ENCODE measurements at regions not wholly inside any gene's neighbourhood (a gene's known extent, or its start where the extent isn't known, plus 50 kb on each side); places are given as distances from the start of the nearest gene placed in this dataset.
A peak's percentile ranks its signal among the peaks of the same experiment; 100 is the strongest.

DNA sequence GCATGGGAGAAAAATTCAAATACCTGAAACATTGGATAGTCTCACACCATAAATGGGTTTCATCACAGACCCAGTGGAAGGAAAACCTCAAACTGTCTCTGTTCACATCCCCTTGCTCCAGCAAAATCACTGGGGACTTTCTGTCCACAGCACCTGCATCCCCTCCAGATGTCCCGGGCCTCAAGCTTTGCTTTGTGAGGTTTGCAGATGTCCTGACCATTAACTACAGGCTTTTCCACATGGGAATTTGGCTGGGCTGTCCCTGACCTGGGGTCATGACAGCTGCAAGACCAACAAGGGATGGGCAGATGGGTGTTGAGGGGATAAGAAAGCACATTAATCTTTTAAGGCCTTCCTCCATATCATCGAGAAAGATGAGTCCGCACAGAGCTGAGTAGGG, 427.9 kb downstream of the TXNL1 start:
- DNase-seq, result no peak

DNA sequence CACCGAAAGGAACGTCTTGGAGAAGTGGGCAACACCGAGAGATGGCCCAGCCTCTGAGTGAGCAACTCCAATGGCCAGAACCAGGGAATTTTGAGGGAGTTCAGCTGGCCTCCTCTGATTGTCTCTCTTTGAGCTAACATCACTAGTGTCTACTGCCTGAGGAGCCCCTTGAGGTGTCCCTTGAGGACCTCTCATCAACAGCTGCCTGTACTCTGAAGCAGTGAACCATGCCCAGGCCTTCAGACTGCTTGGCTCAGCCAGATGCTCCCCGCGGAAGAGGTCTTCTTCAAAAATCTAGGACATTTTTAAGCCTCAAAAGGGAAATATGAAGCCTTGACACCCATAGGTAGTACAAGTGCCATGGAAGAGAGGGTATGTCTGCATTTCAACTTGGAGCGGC, 430.4 kb downstream of the TXNL1 start:
- no peak for DNase-seq

DNA sequence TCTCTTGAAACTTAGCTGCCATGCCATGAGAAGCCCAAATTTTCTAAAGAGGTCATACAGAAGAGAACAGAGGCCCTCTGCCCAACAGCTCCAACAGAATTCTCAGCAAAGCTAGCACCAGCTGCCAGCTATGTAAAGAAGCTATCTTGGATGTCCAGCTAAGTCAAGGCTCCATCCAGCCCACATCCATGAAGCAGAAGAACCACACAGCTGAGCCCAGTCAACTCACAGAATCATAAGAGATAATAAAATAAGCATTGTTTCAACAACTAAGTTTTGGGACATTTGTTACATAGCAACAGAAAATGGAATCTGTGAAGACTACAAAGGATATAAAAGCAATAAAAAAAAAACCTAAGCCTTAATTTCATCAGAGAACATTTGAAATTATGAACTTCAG, 434.3 kb downstream of the TXNL1 start:
- DNase-seq, result no peak

DNA sequence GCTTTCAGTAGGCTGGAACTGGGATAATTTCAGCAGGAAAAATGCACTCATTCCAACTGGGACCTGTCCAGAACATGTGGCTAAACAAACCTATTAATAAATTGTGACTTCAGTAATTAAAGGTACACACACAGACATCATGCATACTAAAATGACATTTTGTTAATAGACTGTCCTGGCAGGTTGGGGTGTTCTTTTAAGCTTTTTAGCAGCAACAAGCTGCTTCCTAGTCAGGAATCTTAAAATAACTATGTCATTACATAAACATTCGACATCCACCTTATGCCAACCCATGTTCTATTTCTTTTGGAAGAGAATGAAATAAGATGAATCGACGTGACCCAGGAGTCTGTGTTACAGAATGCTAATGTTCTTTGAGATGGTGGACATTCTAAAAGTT, 435.7 kb downstream of the TXNL1 start:
- DNase-seq, result no peak

DNA sequence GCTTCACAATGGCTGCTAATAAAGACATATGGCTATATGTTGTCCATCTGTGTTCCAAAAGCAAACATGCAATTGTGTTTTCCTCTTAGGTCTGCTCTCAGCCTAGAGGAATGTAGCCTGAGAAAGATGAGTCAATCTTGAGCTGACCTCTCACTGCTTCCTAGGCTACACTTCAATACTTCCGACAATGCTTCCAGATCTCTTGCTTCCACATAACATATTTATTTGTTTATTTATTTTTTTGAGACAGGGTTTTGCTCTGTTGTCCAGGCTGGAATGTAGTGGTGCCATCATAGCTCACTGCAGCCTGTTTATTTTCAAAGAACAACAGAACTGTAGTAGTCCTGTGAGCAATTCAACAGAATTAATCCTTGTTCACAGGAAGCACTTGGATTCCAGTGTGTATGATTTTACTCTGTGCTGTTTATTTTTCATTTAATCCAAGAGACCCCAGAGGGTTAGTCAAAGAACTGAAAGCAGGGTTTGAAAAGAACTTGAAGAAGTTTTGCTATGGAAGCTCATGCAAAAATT, 437.9 kb downstream of the TXNL1 start:
- no peak for DNase-seq

DNA sequence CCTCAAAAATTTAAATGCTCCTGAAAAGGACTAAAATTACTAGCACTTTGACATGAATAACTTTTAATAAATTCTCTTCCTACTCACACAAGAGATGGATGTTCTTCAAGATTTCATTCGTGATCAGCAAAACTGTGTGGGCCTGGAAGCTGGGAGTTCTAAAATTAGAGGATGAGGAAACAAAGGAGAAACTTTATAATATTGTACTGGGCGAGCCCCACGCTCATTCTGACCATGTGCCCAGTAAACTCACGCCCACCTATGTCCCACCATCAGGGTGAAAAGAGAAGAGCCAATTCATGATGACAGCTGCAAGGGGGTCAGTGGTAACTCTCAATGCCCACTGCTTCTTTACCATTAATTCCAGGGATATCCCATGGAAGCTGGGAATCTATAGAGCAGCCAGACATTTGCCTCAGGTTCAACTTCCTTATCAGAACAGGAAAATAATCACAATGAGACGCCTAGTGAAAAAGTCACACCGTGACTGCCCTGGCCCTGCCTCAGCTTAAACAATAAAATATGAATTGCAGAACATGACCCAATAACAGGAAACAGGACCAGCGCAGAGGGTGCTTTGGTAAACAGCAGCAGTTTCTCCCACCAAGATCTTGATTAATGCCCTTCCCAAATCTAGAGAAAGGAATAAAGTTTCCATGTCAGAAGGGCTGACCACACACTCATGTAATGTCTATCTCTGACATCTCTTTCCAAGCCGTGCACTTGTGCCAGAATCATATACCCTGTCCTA, 438.6 kb downstream of the TXNL1 start:
- no peak for DNase-seq

DNA sequence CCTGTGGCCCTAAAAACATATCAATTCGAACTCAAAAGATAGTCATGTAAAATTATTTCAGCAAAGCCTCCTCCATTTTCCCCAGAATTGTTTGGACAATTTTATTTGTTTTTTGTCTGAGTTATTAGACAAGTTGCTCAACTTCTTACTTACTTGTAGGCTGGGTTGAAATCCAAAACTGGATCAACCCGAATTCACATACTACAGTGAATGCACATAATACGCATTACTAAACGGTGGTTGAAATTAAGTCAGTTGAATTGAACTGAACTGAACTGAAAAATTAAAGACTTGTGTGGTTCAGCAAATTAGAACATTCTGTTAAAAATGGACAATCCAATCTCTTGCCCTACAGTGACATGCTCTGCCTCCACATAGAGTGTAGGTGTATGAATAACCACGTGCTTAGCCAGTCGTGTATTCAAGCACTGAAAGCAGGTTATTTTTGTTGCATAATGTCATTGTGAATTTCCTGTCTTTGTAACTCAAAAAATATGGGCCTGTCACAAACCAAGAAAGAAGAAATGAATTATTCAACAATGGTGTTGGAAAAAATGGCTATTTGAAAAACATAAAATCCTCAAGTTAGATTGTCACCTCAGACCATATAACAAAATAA, 441.0 kb downstream of the TXNL1 start:
- DNase-seq, result no peak

DNA sequence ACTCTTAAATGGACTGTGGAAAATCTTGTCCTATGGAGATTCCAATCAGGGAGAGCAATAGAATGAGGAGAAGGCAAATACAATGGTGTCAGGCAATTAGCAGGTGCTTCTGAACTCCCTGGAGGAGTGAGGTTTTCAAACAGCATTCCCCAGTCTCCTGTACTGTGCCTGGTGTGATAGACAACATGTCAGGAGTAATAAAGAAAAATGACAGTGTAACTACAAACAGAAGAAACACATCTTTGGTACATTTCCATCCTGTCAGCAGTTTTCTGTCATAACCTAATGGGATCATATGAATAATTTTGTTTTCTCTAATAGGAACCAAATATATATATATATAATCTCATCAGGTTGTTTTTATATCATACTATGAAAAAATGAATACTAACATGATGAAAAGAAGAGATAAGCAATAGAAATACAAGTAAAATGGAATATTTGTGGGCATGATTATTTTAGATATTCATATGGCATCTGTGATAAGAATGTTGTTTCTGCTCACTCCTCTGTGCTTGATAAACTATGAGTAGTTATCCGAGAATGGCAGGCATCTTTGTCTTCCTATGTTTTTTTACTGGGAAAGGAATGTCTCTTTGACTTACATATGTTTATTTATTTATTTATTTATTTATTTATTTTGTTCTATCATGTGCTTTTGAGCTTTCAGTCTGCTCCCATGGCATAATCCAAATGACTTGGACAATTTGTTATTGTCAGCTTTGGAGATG, 441.7 kb downstream of the TXNL1 start:
- no peak for DNase-seq

DNA sequence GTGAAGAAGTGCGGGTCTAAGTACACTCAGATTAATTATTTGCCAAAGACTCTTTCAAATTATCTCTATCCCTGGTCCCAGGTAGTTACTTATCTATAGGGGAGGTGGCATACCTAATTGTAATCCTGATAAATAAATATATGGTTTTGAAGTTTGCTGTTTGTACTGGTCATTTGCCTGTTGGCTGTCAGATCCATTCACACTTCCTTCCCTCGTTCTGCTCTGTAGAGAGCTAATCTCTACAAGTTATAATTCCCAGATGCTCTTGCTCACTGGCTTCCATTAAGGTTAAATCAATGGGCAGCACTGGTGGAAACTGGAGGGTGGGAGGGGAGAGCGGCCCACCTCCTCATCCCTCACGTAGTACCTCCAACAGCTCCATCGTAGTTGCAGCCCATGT, 447.1 kb downstream of the TXNL1 start:
- no peak for DNase-seq

DNA sequence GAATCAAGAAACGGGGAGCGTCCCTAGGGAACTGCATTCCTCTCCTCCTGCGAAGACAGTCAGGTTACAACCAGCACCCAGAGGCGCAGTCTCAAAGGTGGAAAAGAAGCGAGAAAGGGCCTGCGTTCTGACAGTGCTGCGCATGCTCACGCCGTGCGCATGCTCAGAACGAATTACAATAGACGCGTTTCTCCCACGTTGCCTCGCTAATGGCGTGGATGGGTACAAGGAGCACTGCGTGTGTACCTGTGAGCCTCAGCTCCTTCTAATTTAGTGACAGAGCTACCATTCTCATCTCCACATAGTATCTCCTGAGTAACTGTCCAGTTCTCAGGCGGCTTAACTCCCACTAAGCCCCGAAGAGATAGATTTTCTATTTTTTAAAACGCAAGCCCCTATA, 448.8 kb downstream of the TXNL1 start:
- DNase-seq, result no peak

DNA sequence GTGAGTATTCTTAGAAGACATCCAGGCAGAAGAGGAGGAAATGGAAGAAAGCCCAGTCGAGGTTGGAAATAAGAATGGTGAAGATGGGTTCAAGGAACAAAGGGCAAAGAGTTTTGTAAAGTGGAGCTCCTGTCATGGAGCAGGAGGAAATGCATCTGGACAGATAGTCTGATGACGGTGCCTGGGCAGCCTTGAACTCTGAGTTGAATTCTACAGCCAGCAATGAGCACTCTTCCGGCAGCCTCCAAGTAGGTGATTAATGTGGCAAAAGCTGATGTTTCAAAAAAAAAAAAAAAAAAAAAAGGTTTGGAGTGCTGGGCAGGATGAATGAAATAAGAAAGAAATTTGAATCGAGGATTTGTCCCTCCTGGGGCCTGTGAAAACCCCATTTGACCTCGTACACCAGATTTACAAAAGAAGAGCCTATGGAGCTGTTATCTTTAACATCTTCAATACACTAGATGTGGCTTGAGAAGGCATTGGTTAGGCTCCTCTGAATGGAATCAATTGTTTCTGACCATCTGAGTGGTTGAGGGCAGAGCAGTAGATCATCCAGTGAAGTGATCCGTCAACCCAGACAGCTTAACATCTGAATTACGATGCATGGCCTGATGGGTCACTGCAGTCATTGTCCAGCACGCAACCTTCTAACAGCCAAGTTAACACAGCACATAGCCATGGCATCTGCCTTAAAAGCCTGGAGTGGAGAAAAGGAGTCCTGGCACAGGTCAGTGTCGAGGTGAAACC, 449.7 kb downstream of the TXNL1 start:
- DNase-seq, result no peak

DNA sequence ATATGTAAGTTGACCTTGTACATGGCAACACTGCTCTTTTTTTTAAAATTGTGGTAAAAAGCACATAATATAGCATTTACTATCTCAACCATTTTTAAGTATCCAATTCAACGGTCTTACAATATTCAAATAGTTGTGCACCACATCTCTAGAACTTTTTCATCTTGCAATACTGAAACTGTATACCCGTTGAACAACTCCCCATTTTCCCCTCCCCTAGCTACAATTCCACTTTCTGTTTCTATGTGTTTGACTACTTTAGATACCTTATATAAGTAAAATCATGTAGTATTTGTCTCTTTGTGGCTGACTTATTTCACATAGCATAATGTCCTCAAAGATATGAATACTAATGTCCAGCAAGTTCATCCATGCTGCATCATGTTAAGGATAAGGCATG, 452.1 kb downstream of the TXNL1 start:
- no peak for DNase-seq

DNA sequence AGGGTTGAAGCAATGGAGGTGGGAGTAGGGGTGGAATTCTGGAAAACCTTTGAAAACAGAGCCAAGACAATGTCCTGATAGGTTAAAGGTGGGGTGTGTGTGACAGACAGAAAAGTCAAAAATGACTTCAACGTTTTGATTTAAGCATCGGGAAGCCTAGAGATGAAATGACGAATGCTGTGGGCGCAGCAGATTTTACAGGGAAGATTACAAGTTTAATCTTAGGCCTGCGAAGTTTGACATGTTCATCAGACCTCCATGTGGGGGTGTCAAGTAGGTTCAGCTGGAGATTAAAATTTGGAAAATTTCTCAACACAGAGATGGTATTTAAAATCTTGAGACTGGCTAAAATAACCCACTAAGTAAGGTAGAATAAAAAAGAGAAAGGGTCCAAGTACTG, 453.3 kb downstream of the TXNL1 start:
- no peak for DNase-seq

DNA sequence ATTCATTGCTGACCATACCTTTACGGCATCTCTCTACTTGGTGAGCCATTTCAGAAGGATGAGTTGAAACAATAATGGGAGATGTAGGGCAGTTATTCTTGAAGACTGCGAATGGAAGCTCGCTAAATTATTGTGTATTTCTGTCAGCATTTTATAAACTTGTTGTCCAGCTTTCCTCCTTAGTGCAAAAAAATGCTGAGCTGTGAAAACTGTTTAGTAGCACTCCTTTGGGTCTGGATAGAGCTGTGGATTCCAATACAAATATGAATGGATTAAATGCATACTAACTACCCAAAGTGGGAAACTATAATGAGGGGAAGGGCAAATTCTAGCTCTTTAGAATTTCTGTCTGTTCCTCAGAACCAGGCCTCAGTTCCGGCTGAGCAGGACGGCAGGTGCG, 461.6 kb downstream of the TXNL1 start:
- no peak for DNase-seq

DNA sequence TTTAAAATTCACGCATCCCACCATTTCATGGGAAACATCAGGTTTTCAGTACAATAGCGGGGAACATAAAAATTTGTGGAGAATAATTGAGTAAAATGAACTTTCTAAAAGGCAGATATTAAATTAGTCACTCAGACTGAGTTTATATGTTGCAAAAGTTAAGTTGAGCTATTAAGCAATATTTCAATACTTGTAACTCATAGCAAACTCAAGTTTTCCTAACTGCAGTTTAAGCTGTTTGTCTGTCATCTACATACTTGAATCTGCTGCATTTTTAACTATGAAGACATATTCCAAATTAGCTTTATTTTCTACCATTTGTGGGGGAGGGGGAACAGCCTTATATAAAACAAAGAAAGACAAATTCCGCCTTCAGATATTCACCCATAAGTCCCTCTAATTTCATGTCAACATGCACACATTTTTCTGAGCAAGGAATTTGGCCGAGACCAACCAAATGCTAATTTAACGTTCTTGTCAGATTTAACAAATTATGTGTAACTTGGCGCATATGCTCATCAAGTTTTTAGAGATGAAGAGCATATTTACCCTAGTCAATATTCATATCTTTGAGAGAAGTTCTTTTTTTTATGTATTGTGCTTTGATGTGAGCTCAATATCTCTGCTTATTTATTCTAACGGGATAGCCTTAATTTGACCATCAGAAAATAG, 462.9 kb downstream of the TXNL1 start:
- no peak for DNase-seq

DNA sequence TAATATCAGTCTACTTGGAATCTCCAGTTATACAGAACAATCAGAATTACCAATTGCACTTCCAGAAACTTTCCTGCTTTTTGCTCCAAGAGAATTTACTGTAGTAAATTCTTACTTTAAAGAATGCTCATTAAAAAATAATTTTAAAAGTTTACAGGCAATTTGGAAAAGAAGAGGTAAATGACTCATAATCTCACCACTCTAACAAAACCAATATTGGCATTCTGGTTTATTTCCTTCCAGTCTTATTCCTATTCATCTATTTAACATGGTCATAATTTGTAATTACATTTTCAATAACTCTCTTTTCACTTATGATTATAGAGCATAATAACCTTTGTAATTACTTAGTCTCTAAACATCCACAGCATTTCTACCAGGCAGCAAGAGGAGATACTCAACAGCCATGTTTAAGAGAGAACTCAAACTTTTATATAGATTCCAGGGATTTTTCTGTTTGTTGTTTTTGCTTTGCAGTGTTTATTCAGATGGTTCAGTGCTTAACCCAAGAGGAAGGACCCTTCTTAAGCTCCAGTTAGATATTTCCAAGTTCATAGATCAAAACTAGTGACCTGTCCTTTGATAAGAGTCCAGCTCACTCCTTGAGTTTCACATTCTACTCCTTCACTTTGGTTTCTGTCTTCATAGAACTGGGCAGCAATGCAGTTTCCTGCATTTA, 464.7 kb downstream of the TXNL1 start:
- DNase-seq, result no peak

DNA sequence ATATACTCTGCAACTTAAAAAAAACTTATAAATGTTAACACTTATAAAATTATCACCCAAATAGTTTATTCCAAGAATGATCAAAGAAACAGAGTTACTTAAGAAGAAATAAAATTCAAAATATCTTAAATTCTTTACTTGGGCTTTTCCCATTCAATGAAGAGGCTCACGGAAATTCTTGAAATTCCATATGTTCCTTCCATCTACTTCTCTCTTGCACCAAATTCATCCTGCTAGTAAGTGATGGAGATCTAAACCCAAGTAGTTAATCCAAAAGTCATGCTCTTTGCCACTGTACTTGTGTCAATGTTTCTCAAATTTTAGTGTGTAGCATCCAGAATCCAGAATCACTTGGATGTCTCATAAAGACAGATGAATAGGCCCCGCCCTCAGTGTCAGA, 465.9 kb downstream of the TXNL1 start:
- DNase-seq, result no peak

DNA sequence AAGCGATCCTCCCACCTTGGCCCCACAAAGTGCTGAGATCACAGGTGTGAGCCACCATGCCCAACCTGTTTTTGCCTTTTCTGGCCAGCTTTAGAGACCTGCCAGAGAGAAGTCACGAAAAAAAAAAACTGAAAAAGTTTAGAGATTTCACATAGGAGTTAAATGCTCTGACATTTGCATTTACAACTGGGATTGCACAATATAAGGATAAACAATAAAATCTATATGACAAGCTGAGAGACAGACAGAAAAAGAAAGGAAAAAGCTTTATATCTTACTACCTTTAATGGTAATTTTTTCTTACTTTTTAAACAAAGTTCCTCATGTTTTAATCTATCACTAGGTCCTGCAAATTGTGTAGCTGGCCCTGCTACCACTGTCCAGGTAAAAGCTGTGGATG, 466.5 kb downstream of the TXNL1 start:
- no peak for DNase-seq

DNA sequence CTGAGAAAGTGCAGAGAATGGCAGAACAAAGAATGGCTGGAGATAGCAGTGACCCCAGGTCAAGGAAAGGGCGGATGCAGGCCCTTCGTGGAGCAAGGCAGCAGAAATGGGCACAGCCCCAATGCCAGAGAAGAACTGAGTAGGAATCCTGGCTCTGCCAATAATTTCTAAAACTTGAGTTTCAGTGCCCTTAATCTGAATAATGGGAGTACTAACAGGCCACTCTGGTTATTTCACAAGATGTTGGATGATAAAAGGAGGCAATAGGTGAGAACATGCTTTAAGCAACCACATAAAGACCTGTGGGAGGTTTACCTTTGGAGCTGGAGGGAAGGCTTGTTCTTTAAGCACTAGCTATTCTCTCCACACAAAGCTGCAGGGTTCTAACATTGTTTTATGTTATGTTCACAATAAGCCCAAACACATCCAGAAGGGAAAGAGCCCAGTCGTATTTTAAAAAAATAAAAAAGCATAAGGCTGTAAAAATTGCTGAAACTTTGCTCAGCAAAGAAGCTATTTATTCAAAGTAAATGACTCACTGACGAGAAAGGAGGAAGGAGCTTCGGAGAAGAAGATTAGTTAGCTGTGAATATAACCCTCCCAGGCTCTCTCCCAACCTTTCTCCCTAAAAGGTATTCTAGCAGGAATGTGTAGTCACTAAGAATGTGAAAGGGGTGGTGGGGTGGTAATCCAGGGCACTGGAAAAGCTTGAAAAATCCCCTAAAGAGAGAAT, 470.2 kb downstream of the TXNL1 start:
- no peak for DNase-seq

DNA sequence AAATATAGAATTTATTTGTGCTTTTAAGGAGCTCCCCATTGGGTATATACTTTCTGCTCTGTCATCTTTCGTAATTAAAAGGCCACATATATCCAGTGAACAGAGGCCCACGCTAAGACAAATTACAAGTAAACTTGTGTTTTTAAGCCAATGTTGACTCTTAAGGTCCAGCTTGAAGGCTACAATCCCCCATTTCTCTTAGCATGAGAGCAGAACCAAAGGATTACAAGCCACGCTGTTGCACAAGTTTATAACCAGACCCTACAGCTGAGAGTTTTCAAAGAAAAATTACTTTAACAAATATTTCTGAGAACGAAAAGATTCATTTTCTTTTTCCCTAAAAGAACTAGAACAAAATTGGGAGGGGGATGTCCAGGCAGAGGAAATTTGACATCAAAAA, 471.0 kb downstream of the TXNL1 start:
- DNase-seq, result no peak

DNA sequence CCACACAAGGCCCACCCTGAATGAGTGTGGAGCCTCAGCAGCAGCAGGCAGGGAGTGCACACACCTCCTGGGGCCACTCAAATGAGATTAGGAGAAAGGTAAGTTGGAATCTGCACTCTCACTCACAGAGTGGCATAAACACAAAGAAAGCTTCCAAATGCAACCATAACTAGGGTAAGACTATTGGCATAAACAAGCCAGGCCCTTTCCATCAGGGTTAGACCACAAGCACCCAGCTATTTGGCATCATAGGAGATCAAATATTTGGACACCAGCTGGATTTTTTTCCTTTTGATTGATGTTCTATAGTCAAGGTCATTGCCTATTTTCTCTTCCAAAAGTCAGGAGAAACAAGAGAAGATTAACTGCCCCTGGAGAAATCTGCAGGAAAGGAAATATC, 471.5 kb downstream of the TXNL1 start:
- peak in 1 of 2 experiments; percentile 14 for DNase-seq

All from NCI-H446 (cell line).